Prostate gland (tissue), 2 donors: ENCODE measurements at regions not wholly inside any gene's neighbourhood (a gene's known extent, or its start where the extent isn't known, plus 50 kb on each side); places are given as distances from the start of the nearest gene placed in this dataset.

Source experiments
- CTCF ChIP-seq, 4 experiments: fragments of 200-600 bp in 2 of 4; fragments of 450-650 bp in 2 of 4; sonication (generic) in 2 of 4; IDR thresholded peaks; 1 replicate in 3 of 4; 2 replicates in 1 of 4; pipeline ENCODE4 v1.5.1; 2016 to 2019; ENCODE audit warnings: antibody characterized with exemption in 4 of 4, mild to moderate bottlenecking in 2 of 4, moderate library complexity in 2 of 4
- POLR2A ChIP-seq: fragments of 450-650 bp; IDR thresholded peaks from one replicate; pipeline ENCODE4 v1.6.1; 2016; ENCODE audit warnings: antibody characterized with exemption, mild to moderate bottlenecking
- POLR2AphosphoS5 ChIP-seq: sonication (generic); formaldehyde crosslinking; IDR thresholded peaks from one replicate; pipeline ENCODE4 v1.6.1; 2017; ENCODE audit warnings: antibody characterized with exemption

- TF ChIP-seq CTCF (IDR thresholded peaks at IDR 0.05) (no peak), POLR2AphosphoS5 (no peak), POLR2A (no peak)
Observed at GRCh38 chr12:111066744-111067437, 146.5 kb upstream of the MYL2 start.
